GM23338 (cell line): ENCODE measurements at regions not wholly inside any gene's neighbourhood (a gene's known extent, or its start where the extent isn't known, plus 50 kb on each side); places are given as distances from the start of the nearest gene placed in this dataset.

Experiments used
- ATAC-seq: fragments of 200-7000 bp; cut with Tn5 transposase; 3 replicates; pipeline ENCODE4 v1.9.1; 2020
- DNase-seq: peaks from one replicate; pipeline ENCODE4 v3.0.0-alpha.2; 2015; ENCODE audit warnings: low spot score
- H2AFZ ChIP-seq: fragments of 200-600 bp; sonication (generic); 2 replicates; pipeline ENCODE4 v1.8.0; 2016; ENCODE audit warnings: antibody characterized with exemption, mild to moderate bottlenecking, moderate library complexity
- H3F3A ChIP-seq: fragments of 200-600 bp; sonication (generic); replicated peaks from 2 replicates; pipeline ENCODE4 v1.8.0; 2017; ENCODE audit warnings: antibody characterized with exemption, mixed run types, low read depth
- H3K27ac ChIP-seq: fragments of 200-600 bp; sonication (generic); 2 replicates; pipeline ENCODE4 v1.6.1; 2016; ENCODE audit warnings: low read depth
- H3K27me3 ChIP-seq: fragments of 200-600 bp; sonication (generic); 2 replicates; pipeline ENCODE4 v1.8.0; 2016; ENCODE audit warnings: mild to moderate bottlenecking, mixed run types, moderate library complexity; ENCODE audit not compliant: insufficient read depth
- H3K36me3 ChIP-seq: fragments of 200-600 bp; sonication (generic); 2 replicates; pipeline ENCODE4 v1.8.0; 2016; ENCODE audit warnings: mild to moderate bottlenecking; ENCODE audit not compliant: insufficient read depth
- H3K4me1 ChIP-seq: fragments of 200-600 bp; sonication (generic); 2 replicates; pipeline ENCODE4 v1.8.0; 2016; ENCODE audit warnings: mild to moderate bottlenecking, moderate library complexity; ENCODE audit not compliant: insufficient read depth
- H3K4me2 ChIP-seq: fragments of 200-600 bp; sonication (generic); 2 replicates; pipeline ENCODE4 v1.7.1; 2017; ENCODE audit warnings: mixed run types
- H3K4me3 ChIP-seq: fragments of 200-600 bp; sonication (generic); 2 replicates; pipeline ENCODE4 v1.6.1; 2016; ENCODE audit warnings: mixed run types
- H3K79me2 ChIP-seq: fragments of 200-600 bp; sonication (generic); replicated peaks from 2 replicates; pipeline ENCODE4 v1.8.0; 2017; ENCODE audit warnings: mild to moderate bottlenecking; ENCODE audit not compliant: insufficient read depth
- H3K9me2 ChIP-seq: fragments of 200-600 bp; sonication (generic); 2 replicates; pipeline ENCODE4 v1.8.0; 2017; ENCODE audit not compliant: insufficient read depth
- H4K20me1 ChIP-seq: fragments of 200-600 bp; sonication (generic); replicated peaks from 2 replicates; pipeline ENCODE4 v1.8.0; 2017; ENCODE audit warnings: mild to moderate bottlenecking; ENCODE audit not compliant: insufficient read depth
- H3K27ac Mint-ChIP-seq: 2 replicates; pipeline ENCODE4 v1.8.0; 2020; ENCODE audit warnings: inconsistent platforms, mild to moderate bottlenecking, moderate library complexity, mixed read lengths
- H3K27me3 Mint-ChIP-seq: 3 replicates; pipeline ENCODE4 v1.8.0; 2022; ENCODE audit warnings: low read depth, mild to moderate bottlenecking, moderate library complexity, mixed read lengths, inconsistent platforms; ENCODE audit not compliant: insufficient read depth, poor library complexity
- H3K36me3 Mint-ChIP-seq: 3 replicates; pipeline ENCODE4 v1.8.0; 2021; ENCODE audit warnings: low read depth, mild to moderate bottlenecking, inconsistent platforms, moderate library complexity, mixed read lengths
- H3K4me1 Mint-ChIP-seq: 3 replicates; pipeline ENCODE4 v1.8.0; 2020; ENCODE audit warnings: mild to moderate bottlenecking, inconsistent platforms, mixed read lengths
- H3K4me3 Mint-ChIP-seq: 3 replicates; pipeline ENCODE4 v1.8.0; 2021; ENCODE audit warnings: moderate library complexity, mild to moderate bottlenecking, inconsistent platforms, mixed read lengths
- H3K9me3 Mint-ChIP-seq: 3 replicates; pipeline ENCODE4 v1.8.0; 2020; ENCODE audit warnings: moderate library complexity, mild to moderate bottlenecking, inconsistent platforms, mixed read lengths
- CREB1 ChIP-seq: fragments of 250-450 bp; sonication (Bioruptor Pico); IDR thresholded peaks from 2 replicates; pipeline ENCODE4 v1.5.0; 2020; ENCODE audit warnings: low read depth, mild to moderate bottlenecking, moderate library complexity
- CTCF ChIP-seq, 2 experiments: fragments of 200-600 bp in 1 of 2; sonication (generic) in 1 of 2; conservative IDR thresholded peaks; 2 replicates each; pipeline versions ENCODE4 v1.5.1 to v1.6.1; 2016 to 2017; ENCODE audit warnings: antibody characterized with exemption in 2 of 2, low read depth in 2 of 2, mild to moderate bottlenecking in 2 of 2, moderate library complexity in 1 of 2
- EZH2 ChIP-seq: fragments of 200-600 bp; sonication (generic); IDR thresholded peaks from one replicate; pipeline ENCODE4 v1.8.0; 2017; ENCODE audit warnings: antibody characterized with exemption, mild to moderate bottlenecking, low read depth; ENCODE audit not compliant: unreplicated experiment
- EZH2phosphoT487 ChIP-seq: fragments of 200-600 bp; sonication (generic); IDR thresholded peaks from one replicate; pipeline ENCODE4 v1.8.1; 2018; ENCODE audit warnings: antibody characterized with exemption; ENCODE audit not compliant: unreplicated experiment
- JUNB ChIP-seq: IDR thresholded peaks from one replicate; pipeline ENCODE4 v1.6.1; 2016; ENCODE audit warnings: antibody characterized with exemption; ENCODE audit not compliant: unreplicated experiment
- NANOG ChIP-seq: IDR thresholded peaks from 2 replicates; pipeline ENCODE4 v1.6.1; 2016; ENCODE audit warnings: antibody characterized with exemption, borderline replicate concordance
- POLR2AphosphoS5 ChIP-seq: IDR thresholded peaks from 2 replicates; pipeline ENCODE4 v1.6.1; 2016; ENCODE audit warnings: antibody characterized with exemption, low read depth
- REST ChIP-seq: IDR thresholded peaks from one replicate; pipeline ENCODE4 v1.6.1; 2018; ENCODE audit warnings: antibody characterized with exemption; ENCODE audit not compliant: unreplicated experiment
- STAT1 ChIP-seq: IDR thresholded peaks from one replicate; pipeline ENCODE4 v1.6.1; 2016; ENCODE audit warnings: antibody characterized with exemption; ENCODE audit not compliant: unreplicated experiment
- ZNF114 ChIP-seq: fragments of 250-450 bp; sonication (Bioruptor Pico); IDR thresholded peaks from 2 replicates; pipeline ENCODE4 v1.5.0; 2020; ENCODE audit warnings: mild to moderate bottlenecking, moderate library complexity
- ZNF331 ChIP-seq: fragments of 250-450 bp; sonication (Bioruptor Pico); IDR thresholded peaks from 2 replicates; pipeline ENCODE4 v1.5.0; 2020; ENCODE audit warnings: low read depth, mild to moderate bottlenecking, moderate library complexity
- TF ChIP-seq, protein P1 (sequence below): IDR thresholded peaks from 2 replicates; pipeline ENCODE4 v1.6.1; 2016; ENCODE audit warnings: antibody characterized with exemption
- TF ChIP-seq, protein P2 (sequence below): fragments of 250-450 bp; sonication (Bioruptor Pico); IDR thresholded peaks from 2 replicates; pipeline ENCODE4 v1.5.0; 2020; ENCODE audit warnings: mild to moderate bottlenecking, moderate library complexity

DNA sequence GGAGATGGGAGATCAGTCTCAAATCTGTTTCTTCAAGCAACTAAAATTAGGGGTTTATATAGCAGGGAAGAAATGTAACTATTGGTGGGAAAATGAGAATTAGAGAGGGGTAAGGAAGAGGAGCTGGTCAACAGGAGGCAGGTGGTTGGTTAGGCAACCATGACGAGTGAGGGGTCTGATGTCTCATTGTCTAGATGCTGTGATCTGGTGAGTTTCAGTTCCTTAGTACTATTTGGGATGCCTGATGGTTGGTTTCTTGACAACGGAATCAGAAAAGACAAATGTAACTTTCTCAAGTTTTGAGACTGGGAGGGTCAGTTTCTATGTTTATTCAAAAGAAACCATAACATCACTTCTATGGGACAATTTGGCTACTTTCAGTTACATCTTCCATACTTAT, 415.3 kb upstream of the C16orf82 start:
- Histone ChIP-seq H3K27me3 (no peaks in the 10 kb centered on the region), H3K27ac (no peak overlapping the region), H3K4me2 (no peak overlapping the region), H3K4me3 (no peak overlapping the region), H2AFZ (no peak overlapping the region), H3F3A (no peaks in the 10 kb centered on the region), H3K4me1 (no peaks in the 10 kb centered on the region), H3K79me2 (no peaks in the 10 kb centered on the region), H4K20me1 (no peaks in the 10 kb centered on the region), H3K9me2 (no peaks in the 10 kb centered on the region), H3K36me3 (no peaks in the 10 kb centered on the region)
- Mint-ChIP-seq H3K4me1 (no peaks in the 10 kb centered on the region), H3K27ac (no peak overlapping the region), H3K27me3 (peaks cover 5% of the 10 kb centered on the region), H3K9me3 (peaks cover 75% of the 10 kb centered on the region), H3K36me3 (peaks cover 3% of the 10 kb centered on the region; the same call in 1 of the 3 replicates), H3K4me3 (no peak overlapping the region)
- no peak for TF ChIP-seq JUNB
- no peak for TF ChIP-seq CREB1
- TF ChIP-seq, protein P1, sequence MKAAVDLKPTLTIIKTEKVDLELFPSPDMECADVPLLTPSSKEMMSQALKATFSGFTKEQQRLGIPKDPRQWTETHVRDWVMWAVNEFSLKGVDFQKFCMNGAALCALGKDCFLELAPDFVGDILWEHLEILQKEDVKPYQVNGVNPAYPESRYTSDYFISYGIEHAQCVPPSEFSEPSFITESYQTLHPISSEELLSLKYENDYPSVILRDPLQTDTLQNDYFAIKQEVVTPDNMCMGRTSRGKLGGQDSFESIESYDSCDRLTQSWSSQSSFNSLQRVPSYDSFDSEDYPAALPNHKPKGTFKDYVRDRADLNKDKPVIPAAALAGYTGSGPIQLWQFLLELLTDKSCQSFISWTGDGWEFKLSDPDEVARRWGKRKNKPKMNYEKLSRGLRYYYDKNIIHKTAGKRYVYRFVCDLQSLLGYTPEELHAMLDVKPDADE = no peak
- TF ChIP-seq NANOG = no peak
- no peak for TF ChIP-seq POLR2AphosphoS5
- no peak for TF ChIP-seq EZH2
- no peak for TF ChIP-seq CTCF (conservative IDR thresholded peaks at IDR 0.05; ENCODE audit: low read depth in 2 of 2)
- no peak for TF ChIP-seq REST
- no peak for TF ChIP-seq ZNF114 (CRISPR knock-in tag)
- TF ChIP-seq, protein P2, sequence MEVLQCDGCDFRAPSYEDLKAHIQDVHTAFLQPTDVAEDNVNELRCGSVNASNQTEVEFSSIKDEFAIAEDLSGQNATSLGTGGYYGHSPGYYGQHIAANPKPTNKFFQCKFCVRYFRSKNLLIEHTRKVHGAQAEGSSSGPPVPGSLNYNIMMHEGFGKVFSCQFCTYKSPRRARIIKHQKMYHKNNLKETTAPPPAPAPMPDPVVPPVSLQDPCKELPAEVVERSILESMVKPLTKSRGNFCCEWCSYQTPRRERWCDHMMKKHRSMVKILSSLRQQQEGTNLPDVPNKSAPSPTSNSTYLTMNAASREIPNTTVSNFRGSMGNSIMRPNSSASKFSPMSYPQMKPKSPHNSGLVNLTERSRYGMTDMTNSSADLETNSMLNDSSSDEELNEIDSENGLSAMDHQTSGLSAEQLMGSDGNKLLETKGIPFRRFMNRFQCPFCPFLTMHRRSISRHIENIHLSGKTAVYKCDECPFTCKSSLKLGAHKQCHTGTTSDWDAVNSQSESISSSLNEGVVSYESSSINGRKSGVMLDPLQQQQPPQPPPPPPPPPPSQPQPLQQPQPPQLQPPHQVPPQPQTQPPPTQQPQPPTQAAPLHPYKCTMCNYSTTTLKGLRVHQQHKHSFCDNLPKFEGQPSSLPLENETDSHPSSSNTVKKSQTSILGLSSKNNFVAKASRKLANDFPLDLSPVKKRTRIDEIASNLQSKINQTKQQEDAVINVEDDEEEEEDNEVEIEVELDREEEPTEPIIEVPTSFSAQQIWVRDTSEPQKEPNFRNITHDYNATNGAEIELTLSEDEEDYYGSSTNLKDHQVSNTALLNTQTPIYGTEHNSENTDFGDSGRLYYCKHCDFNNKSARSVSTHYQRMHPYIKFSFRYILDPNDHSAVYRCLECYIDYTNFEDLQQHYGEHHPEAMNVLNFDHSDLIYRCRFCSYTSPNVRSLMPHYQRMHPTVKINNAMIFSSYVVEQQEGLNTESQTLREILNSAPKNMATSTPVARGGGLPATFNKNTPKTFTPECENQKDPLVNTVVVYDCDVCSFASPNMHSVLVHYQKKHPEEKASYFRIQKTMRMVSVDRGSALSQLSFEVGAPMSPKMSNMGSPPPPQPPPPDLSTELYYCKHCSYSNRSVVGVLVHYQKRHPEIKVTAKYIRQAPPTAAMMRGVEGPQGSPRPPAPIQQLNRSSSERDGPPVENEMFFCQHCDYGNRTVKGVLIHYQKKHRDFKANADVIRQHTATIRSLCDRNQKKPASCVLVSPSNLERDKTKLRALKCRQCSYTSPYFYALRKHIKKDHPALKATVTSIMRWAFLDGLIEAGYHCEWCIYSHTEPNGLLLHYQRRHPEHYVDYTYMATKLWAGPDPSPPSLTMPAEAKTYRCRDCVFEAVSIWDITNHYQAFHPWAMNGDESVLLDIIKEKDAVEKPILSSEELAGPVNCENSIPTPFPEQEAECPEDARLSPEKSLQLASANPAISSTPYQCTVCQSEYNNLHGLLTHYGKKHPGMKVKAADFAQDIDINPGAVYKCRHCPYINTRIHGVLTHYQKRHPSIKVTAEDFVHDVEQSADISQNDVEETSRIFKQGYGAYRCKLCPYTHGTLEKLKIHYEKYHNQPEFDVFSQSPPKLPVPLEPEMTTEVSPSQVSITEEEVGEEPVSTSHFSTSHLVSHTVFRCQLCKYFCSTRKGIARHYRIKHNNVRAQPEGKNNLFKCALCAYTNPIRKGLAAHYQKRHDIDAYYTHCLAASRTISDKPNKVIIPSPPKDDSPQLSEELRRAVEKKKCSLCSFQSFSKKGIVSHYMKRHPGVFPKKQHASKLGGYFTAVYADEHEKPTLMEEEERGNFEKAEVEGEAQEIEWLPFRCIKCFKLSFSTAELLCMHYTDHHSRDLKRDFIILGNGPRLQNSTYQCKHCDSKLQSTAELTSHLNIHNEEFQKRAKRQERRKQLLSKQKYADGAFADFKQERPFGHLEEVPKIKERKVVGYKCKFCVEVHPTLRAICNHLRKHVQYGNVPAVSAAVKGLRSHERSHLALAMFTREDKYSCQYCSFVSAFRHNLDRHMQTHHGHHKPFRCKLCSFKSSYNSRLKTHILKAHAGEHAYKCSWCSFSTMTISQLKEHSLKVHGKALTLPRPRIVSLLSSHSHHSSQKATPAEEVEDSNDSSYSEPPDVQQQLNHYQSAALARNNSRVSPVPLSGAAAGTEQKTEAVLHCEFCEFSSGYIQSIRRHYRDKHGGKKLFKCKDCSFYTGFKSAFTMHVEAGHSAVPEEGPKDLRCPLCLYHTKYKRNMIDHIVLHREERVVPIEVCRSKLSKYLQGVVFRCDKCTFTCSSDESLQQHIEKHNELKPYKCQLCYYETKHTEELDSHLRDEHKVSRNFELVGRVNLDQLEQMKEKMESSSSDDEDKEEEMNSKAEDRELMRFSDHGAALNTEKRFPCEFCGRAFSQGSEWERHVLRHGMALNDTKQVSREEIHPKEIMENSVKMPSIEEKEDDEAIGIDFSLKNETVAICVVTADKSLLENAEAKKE (CRISPR knock-in tag) = no peak
- no peak for TF ChIP-seq ZNF331 (CRISPR knock-in tag)
- TF ChIP-seq STAT1 = no peak
- TF ChIP-seq EZH2phosphoT487 = no peak
- no peak for ATAC-seq
- DNase-seq = no peak
